ENCODE measurements at regions not wholly inside any gene's neighbourhood (a gene's known extent, or its start where the extent isn't known, plus 50 kb on each side); places are given as distances from the start of the nearest gene placed in this dataset.

GRCh38 chr15:81680829-81681228, 306.8 kb upstream of the TMC3 start:
- H4K5ac ChIP-seq (ENCODE audit: insufficient read length, low read depth, low read length), result no peak overlapping the region
- H3K79me1 ChIP-seq (ENCODE audit: insufficient read depth, low read depth, low read length, poor library complexity, severe bottlenecking), result no peaks in the 10 kb centered on the region
- H3K79me2 ChIP-seq (ENCODE audit: insufficient read depth, low read length), result no peaks in the 10 kb centered on the region
- H3K36me3 Mint-ChIP-seq (ENCODE audit: insufficient read depth in 1 of 3, low read depth in 3 of 3), result peaks cover 34 to 43% (median 40%) of the 10 kb centered on the region in 3 experiments
- H3K56ac ChIP-seq (ENCODE audit: insufficient read length, low read depth, low read length), result no peak overlapping the region
- no peak overlapping the region for H3K14ac ChIP-seq (ENCODE audit: insufficient read depth, low read length)
- H3K27me3 ChIP-seq (ENCODE audit: insufficient read depth, low read length), result no peaks in the 10 kb centered on the region
- no peak overlapping the region for H3K4me2 ChIP-seq (ENCODE audit: insufficient read depth, insufficient read length, low read length)
- no peak overlapping the region for H2BK20ac ChIP-seq (ENCODE audit: low read depth, low read length, poor library complexity, severe bottlenecking)
- no peak overlapping the region for H3K27ac Mint-ChIP-seq
- H4K8ac ChIP-seq (replicated peaks; ENCODE audit: insufficient read length, low read depth, low read length), result no peak overlapping the region
- H3K23ac ChIP-seq (ENCODE audit: insufficient read length, low read depth, low read length), result no peak overlapping the region
- H3K4me3 Mint-ChIP-seq, result no peak overlapping the region
- no peaks in the 10 kb centered on the region for H3K4me1 ChIP-seq (ENCODE audit: insufficient read depth, low read length)
- no peak overlapping the region for H4K91ac ChIP-seq (ENCODE audit: insufficient read length, low read depth, low read length)
- H2AFZ ChIP-seq (ENCODE audit: low read length), result no peak overlapping the region
- peaks cover 3 to 7% of the 10 kb centered on the region in 2 experiments; a peak in 3 of 4 replicates for H3K4me1 Mint-ChIP-seq
- H3K9ac ChIP-seq (ENCODE audit: extremely low read depth, insufficient read length, low read length), result no peak overlapping the region
- H4K20me1 ChIP-seq (ENCODE audit: control insufficient read depth, insufficient read depth, insufficient read length), result no peaks in the 10 kb centered on the region
- no peaks in the 10 kb centered on the region for H3K9me3 ChIP-seq (ENCODE audit: control insufficient read depth, low read depth, low read length)
- H3K23me2 ChIP-seq (ENCODE audit: insufficient read length, low read depth, low read length, poor library complexity, severe bottlenecking), result no peaks in the 10 kb centered on the region
- no peak overlapping the region for H2BK5ac ChIP-seq (ENCODE audit: insufficient read length, low read length)
- H3T11ph ChIP-seq (ENCODE audit: low read length), result no peak overlapping the region
- no peak overlapping the region for H3K27ac ChIP-seq (ENCODE audit: insufficient read length, low read depth, low read length)
- no peak for TF ChIP-seq CTCF (conservative IDR thresholded peaks at IDR 0.05)
- H3K9me3 Mint-ChIP-seq, result peaks cover 40 to 45% of the 10 kb centered on the region in 2 experiments
- H2AK5ac ChIP-seq (ENCODE audit: insufficient read length, low read length), result no peak overlapping the region
- no peak for DNase-seq
- no peak overlapping the region for H2BK12ac ChIP-seq (ENCODE audit: insufficient read length, low read depth, low read length)
- H3K27me3 Mint-ChIP-seq (ENCODE audit: low read depth), result 0 out of 2 replicates have a peak, but pooled peaks cover 2% of the 10 kb centered on the region
- H3K18ac ChIP-seq (ENCODE audit: insufficient read length, low read depth, low read length), result no peak overlapping the region
- no peak overlapping the region for H3K4ac ChIP-seq (ENCODE audit: low read depth, low read length)
- no peak overlapping the region for H2BK15ac ChIP-seq (ENCODE audit: low read depth, low read length)
- no peak overlapping the region for H2BK120ac ChIP-seq (ENCODE audit: low read depth, low read length, poor library complexity, severe bottlenecking)

Measured in H9 (cell line).